Peyer's patch (tissue), 4 donors: ENCODE measurements at regions not wholly inside any gene's neighbourhood (a gene's known extent, or its start where the extent isn't known, plus 50 kb on each side); places are given as distances from the start of the nearest gene placed in this dataset.

ENCODE experiments used
- DNase-seq, 3 donors: peaks; one replicate each; pipeline ENCODE4 v3.0.0-alpha.2; 2017 to 2019
- H3K27ac ChIP-seq, 4 donors: fragments of 200-600 bp; sonication (generic); one replicate each; pipeline ENCODE4 v1.5.1; 2016 to 2019
- H3K27me3 ChIP-seq, 2 donors: fragments of 200-600 bp; sonication (generic); one replicate each; pipeline ENCODE4 v1.5.1; 2019
- H3K36me3 ChIP-seq, 3 donors: fragments of 200-600 bp; sonication (generic); one replicate each; pipeline ENCODE4 v1.5.1; 2016 to 2019
- H3K4me1 ChIP-seq, 4 donors: fragments of 200-600 bp; sonication (generic); one replicate each; pipeline ENCODE4 v1.5.1; 2016 to 2019
- H3K4me3 ChIP-seq, 4 donors: fragments of 200-600 bp; sonication (generic); 1 replicate in 3 of 4; 2 replicates in 1 of 4; pipeline ENCODE4 v1.5.1; 2016 to 2019; ENCODE audit warnings: mild to moderate bottlenecking in 1 of 4
- H3K9me3 ChIP-seq, 4 donors: fragments of 200-600 bp; sonication (generic); one replicate each; pipeline ENCODE4 v1.5.1; 2016 to 2019; ENCODE audit warnings: mild to moderate bottlenecking in 1 of 4
- POLR2A ChIP-seq, 2 donors: fragments of 450-650 bp; IDR thresholded peaks; one replicate each; pipeline ENCODE4 v1.5.1; 2017; ENCODE audit warnings: antibody characterized with exemption in 2 of 2, mild to moderate bottlenecking in 2 of 2, moderate library complexity in 2 of 2
- TF ChIP-seq, protein P1 (sequence below), 6 experiments: fragments of 450-650 bp in 4 of 6; fragments of 200-600 bp in 2 of 6; sonication (generic) in 1 of 6; IDR thresholded peaks; one replicate each; pipeline ENCODE4 v1.5.1; 2017 to 2019; ENCODE audit warnings: antibody characterized with exemption in 6 of 6, mild to moderate bottlenecking in 3 of 6, moderate library complexity in 1 of 6

DNA sequence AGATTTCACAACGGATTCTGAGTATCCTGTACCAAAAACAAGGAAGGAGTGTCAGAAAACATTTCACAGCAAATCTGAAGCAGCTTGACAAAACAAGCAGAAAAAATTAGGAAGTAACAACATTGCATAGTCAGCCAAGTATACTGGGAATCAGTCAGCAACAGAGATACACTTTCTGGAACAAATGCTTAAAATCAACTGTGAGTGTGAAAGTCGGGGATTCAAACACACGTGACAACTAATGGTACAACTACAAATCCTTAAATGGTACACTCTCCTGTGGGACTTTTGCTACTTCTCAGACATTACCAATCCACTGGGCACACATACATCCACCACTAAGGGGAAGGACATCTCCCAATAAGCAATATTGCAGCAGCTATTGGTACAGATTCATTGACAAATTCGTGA lies 296.6 kb upstream of the MME start:
- H3K27me3 ChIP-seq = no peaks in the 10 kb centered on the region
- no peak for DNase-seq
- no peaks in the 10 kb centered on the region for H3K4me1 ChIP-seq
- H3K9me3 ChIP-seq = no peaks in the 10 kb centered on the region
- H3K27ac ChIP-seq = peak overlapping the region in 1 of 4 donors; percentile 23
- TF ChIP-seq, protein P1, sequence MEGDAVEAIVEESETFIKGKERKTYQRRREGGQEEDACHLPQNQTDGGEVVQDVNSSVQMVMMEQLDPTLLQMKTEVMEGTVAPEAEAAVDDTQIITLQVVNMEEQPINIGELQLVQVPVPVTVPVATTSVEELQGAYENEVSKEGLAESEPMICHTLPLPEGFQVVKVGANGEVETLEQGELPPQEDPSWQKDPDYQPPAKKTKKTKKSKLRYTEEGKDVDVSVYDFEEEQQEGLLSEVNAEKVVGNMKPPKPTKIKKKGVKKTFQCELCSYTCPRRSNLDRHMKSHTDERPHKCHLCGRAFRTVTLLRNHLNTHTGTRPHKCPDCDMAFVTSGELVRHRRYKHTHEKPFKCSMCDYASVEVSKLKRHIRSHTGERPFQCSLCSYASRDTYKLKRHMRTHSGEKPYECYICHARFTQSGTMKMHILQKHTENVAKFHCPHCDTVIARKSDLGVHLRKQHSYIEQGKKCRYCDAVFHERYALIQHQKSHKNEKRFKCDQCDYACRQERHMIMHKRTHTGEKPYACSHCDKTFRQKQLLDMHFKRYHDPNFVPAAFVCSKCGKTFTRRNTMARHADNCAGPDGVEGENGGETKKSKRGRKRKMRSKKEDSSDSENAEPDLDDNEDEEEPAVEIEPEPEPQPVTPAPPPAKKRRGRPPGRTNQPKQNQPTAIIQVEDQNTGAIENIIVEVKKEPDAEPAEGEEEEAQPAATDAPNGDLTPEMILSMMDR (IDR thresholded peaks at IDR 0.05) = no peak
- no peak for TF ChIP-seq POLR2A (IDR thresholded peaks at IDR 0.05)
- no peak overlapping the region for H3K4me3 ChIP-seq
- no peaks in the 10 kb centered on the region for H3K36me3 ChIP-seq

DNA sequence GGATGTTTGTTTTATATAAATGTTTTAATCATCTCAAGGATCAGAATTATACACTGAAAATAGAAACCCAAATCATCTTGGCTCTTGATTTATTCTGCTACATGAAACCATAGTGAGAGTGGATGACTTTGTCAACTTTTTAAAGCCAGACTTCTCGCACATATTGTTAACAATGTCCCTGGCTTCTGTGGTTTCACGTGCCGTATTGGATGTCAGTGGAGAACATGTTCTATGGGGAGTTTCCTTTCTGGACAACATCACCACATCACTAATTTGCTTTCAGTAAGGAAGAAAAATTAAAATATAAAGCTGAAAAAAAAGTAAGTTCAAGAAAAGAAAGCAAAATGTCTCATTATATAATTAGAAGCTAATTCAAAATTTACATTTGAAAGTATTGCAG lies 297.1 kb upstream of the MME start:
- no peak overlapping the region for H3K27ac ChIP-seq
- H3K36me3 ChIP-seq = no peaks in the 10 kb centered on the region
- H3K27me3 ChIP-seq = no peaks in the 10 kb centered on the region
- no peaks in the 10 kb centered on the region for H3K4me1 ChIP-seq
- DNase-seq = no peak
- no peak for TF ChIP-seq POLR2A (IDR thresholded peaks at IDR 0.05)
- TF ChIP-seq, protein P1 (IDR thresholded peaks at IDR 0.05) = no peak
- H3K4me3 ChIP-seq = no peak overlapping the region
- no peaks in the 10 kb centered on the region for H3K9me3 ChIP-seq

DNA sequence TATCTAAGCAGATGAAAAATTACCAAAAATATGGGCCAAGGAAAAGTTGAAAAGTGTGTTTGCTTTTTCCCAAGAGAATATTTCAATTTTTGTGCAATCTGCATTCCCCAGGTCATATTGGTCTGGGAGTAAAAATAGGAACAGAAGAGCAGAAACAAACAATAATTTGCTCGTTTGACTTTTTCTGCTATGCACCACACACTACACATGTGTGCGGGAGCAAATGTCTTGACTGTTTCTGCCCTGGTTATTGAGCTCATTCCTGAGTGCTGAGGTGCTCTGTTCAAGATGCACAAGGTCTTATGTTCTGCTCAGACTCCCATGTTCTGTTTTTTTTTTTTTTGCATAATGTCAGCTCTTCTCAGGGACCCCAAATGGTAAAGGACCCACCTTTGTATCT lies 298.0 kb upstream of the MME start:
- H3K27ac ChIP-seq = no peak overlapping the region
- no peaks in the 10 kb centered on the region for H3K36me3 ChIP-seq
- H3K4me3 ChIP-seq = no peak overlapping the region
- TF ChIP-seq, protein P1 (IDR thresholded peaks at IDR 0.05) = no peak
- TF ChIP-seq POLR2A (IDR thresholded peaks at IDR 0.05) = no peak
- DNase-seq = no peak
- H3K27me3 ChIP-seq = no peaks in the 10 kb centered on the region
- H3K9me3 ChIP-seq = no peaks in the 10 kb centered on the region
- no peaks in the 10 kb centered on the region for H3K4me1 ChIP-seq

DNA sequence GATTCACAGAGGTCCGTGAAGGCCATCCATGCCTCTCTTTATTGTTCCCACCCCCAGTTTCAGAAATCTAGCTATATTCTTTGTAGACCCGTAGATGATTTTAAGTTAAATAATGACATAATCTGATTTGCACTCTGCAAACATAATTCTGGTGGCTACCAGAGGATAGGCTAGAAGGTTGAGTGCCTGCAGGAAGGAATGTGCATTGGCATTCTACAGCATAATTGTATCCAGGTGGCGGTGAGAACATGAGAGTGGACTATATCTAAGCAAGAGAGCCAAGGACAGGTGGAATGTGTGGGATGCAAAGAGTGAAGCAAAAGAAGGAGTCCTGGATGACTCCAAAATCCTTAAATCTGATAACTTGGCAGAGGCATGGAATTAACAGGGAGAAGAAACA lies 298.5 kb upstream of the MME start:
- Histone ChIP-seq H3K36me3 (no peaks in the 10 kb centered on the region), H3K9me3 (no peaks in the 10 kb centered on the region), H3K27ac (no peak overlapping the region), H3K27me3 (no peaks in the 10 kb centered on the region), H3K4me3 (no peak overlapping the region), H3K4me1 (no peaks in the 10 kb centered on the region)
- TF ChIP-seq, protein P1 (IDR thresholded peaks at IDR 0.05) = no peak
- no peak for TF ChIP-seq POLR2A (IDR thresholded peaks at IDR 0.05)
- no peak for DNase-seq

DNA sequence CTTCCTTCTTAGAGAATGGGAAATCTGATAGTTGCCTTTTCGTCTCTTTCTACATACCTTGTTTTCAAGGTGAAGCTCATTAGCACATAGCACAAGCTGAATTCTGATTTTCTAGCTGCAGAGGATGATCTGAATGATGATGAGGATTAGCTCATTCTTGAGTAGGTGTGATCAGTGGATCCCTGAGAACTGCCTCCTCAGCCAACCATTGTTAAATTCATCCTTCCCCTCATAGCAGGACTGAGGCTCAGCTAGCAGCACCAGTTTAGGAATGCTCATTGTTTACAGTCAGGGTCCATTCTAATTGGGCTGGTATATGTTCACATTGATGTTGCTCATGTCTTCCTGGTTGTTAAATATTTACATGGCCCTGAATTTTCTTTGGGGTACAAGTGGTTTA lies 299.9 kb upstream of the MME start:
- H3K4me1 ChIP-seq = no peaks in the 10 kb centered on the region
- no peak for DNase-seq
- no peak overlapping the region for H3K4me3 ChIP-seq
- TF ChIP-seq, protein P1 (IDR thresholded peaks at IDR 0.05) = no peak
- TF ChIP-seq POLR2A (IDR thresholded peaks at IDR 0.05) = no peak
- H3K27me3 ChIP-seq = no peaks in the 10 kb centered on the region
- no peak overlapping the region for H3K27ac ChIP-seq
- H3K9me3 ChIP-seq = no peaks in the 10 kb centered on the region
- H3K36me3 ChIP-seq = no peaks in the 10 kb centered on the region

DNA sequence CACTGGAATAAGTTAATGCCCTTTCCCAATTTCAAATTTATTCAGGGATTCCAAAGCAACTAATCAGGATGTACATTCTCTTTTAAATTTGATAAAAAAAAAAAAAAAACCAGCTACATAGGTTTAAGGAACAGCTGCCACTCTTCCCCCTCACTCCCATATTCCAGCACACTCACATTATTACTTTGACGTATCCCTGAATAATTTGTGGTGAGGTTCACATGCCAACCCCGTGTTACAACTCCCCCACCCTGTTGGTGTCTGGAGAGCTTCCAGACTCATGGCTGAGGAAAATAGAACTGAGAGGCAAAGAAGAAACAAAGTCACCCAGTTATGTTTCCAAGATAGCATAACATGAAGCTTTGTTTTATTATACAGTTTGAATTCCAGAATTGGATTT lies 300.5 kb upstream of the MME start:
- H3K27ac ChIP-seq = no peak overlapping the region
- TF ChIP-seq POLR2A (IDR thresholded peaks at IDR 0.05) = no peak
- TF ChIP-seq, protein P1 (IDR thresholded peaks at IDR 0.05) = no peak
- no peak overlapping the region for H3K4me3 ChIP-seq
- no peaks in the 10 kb centered on the region for H3K9me3 ChIP-seq
- no peaks in the 10 kb centered on the region for H3K4me1 ChIP-seq
- no peaks in the 10 kb centered on the region for H3K27me3 ChIP-seq
- H3K36me3 ChIP-seq = no peaks in the 10 kb centered on the region
- DNase-seq = no peak
